OCI-LY7 (cell line): ENCODE measurements at regions not wholly inside any gene's neighbourhood (a gene's known extent, or its start where the extent isn't known, plus 50 kb on each side); places are given as distances from the start of the nearest gene placed in this dataset.
A peak's percentile ranks its signal among the peaks of the same experiment; 100 is the strongest.

Experiments
- BruUV-seq: library from RNA; stranded (reverse); fragments of 400-500 nt; replicated peaks from 2 replicates; lab custom pipeline; 2021; lab: Mats Ljungman, UMichigan
- CTCF ChIA-PET: fragments of 300-600 bp; sonication (Branson Sonifier 250); formaldehyde crosslinking; loops from one replicate; lab custom pipeline; 2022; ENCODE audit warnings: antibody characterized with exemption; ENCODE audit not compliant: unreplicated experiment; lab: Charles Lee
- POLR2A ChIA-PET: fragments of 300-600 bp; sonication (Branson Sonifier 250); formaldehyde crosslinking; loops from one replicate; lab custom pipeline; 2022; ENCODE audit warnings: antibody characterized with exemption; lab: Charles Lee
- DNase-seq: peaks from one replicate; pipeline ENCODE4 v3.0.0-alpha.2; 2015; ENCODE audit warnings: low spot score
- H2AFZ ChIP-seq: fragments of 200-600 bp; sonication (generic), shearing (Covaris generic); 2 replicates; pipeline ENCODE4 v1.6.1; 2014; ENCODE audit warnings: mild to moderate bottlenecking, antibody characterized with exemption, low read length, moderate library complexity
- H3K27ac ChIP-seq: fragments of 200-600 bp; sonication (generic); 2 replicates; pipeline ENCODE4 v1.5.1; 2014; ENCODE audit warnings: mixed run types, low read depth, mild to moderate bottlenecking, moderate library complexity, low read length, inconsistent platforms; ENCODE audit not compliant: poor library complexity, severe bottlenecking
- H3K36me3 ChIP-seq: fragments of 200-600 bp; sonication (generic); 2 replicates; pipeline ENCODE4 v1.6.1; 2014; ENCODE audit warnings: mild to moderate bottlenecking, antibody characterized with exemption, low read length, moderate library complexity, mixed read lengths; ENCODE audit not compliant: insufficient read depth
- H3K4me1 ChIP-seq: fragments of 200-600 bp; sonication (generic); 2 replicates; pipeline ENCODE4 v1.5.1; 2014; ENCODE audit warnings: mild to moderate bottlenecking, low read length; ENCODE audit not compliant: insufficient read depth, poor library complexity, severe bottlenecking
- H3K4me2 ChIP-seq: fragments of 200-600 bp; sonication (generic); 2 replicates; pipeline ENCODE4 v1.6.1; 2014; ENCODE audit warnings: mild to moderate bottlenecking, low read length
- H3K4me3 ChIP-seq: fragments of 200-600 bp; sonication (generic); 2 replicates; pipeline ENCODE4 v1.5.1; 2014; ENCODE audit warnings: mild to moderate bottlenecking, low read depth, low read length; ENCODE audit not compliant: poor library complexity, severe bottlenecking
- H3K79me2 ChIP-seq: fragments of 200-600 bp; sonication (generic); 2 replicates; pipeline ENCODE4 v1.6.1; 2016; ENCODE audit warnings: low read depth, mild to moderate bottlenecking, low read length, moderate library complexity, mixed read lengths; ENCODE audit not compliant: insufficient read depth
- H3K9me2 ChIP-seq: fragments of 200-600 bp; sonication (generic); 2 replicates; pipeline ENCODE4 v1.6.1; 2016; ENCODE audit warnings: mild to moderate bottlenecking, low read length, mixed read lengths; ENCODE audit not compliant: insufficient read depth
- H3K9me3 ChIP-seq: fragments of 200-600 bp; sonication (generic); 2 replicates; pipeline ENCODE4 v1.6.1; 2014; ENCODE audit warnings: mild to moderate bottlenecking, mixed run types, low read length, mixed read lengths
- H4K20me1 ChIP-seq: fragments of 200-600 bp; sonication (generic); 2 replicates; pipeline ENCODE4 v1.6.1; 2014; ENCODE audit warnings: mild to moderate bottlenecking, antibody characterized with exemption, low read length, moderate library complexity, mixed read lengths; ENCODE audit not compliant: insufficient read depth
- EZH2phosphoT487 ChIP-seq: fragments of 200-600 bp; sonication (generic); IDR thresholded peaks from 2 replicates; pipeline ENCODE4 v1.6.1; 2018; ENCODE audit warnings: low read depth, borderline replicate concordance, mild to moderate bottlenecking, mixed run types, antibody characterized with exemption, low read length, moderate library complexity, mixed read lengths
- intact Hi-C: fragments of 100-400 bp; cut with micrococcal nuclease; formaldehyde crosslinking; loops from one replicate; pipeline ENCODE4 v1.10.0; 2022; ENCODE audit not compliant: unreplicated experiment
- TF ChIP-seq, protein P1 (sequence below): fragments of 200-600 bp; sonication (generic); conservative IDR thresholded peaks from 2 replicates; pipeline ENCODE4 v1.5.1; 2014; ENCODE audit warnings: mild to moderate bottlenecking, antibody characterized with exemption, low read length, moderate library complexity, mixed read lengths

DNA sequence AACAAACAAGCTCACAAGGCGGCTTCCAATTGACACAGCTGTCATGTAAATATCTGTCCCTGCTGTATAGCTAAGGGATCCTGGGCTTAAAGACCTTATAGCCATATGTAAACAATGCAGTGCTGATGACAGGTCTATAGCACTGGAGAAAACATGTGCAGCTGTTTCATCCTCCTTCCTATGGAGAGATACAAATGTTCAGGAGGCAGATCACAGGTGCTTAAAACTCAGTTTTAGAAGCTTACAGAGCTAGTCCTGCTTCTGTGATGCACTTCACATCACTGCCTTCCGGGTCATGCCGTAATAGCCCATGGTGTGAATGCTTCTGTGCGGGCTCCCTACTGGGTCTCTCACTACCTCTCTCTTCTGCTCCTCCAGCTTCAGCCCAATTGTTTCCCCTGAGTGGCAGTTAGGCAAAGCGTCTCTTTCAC, 262.4 kb upstream of the CHST9 start:
- Histone ChIP-seq H3K36me3 (no peaks in the 10 kb centered on the region), H3K4me1 (peaks cover 5% of the 10 kb centered on the region), H3K79me2 (no peaks in the 10 kb centered on the region), H3K4me2 (peak overlapping the region; percentile 33), H3K4me3 (no peak overlapping the region), H3K9me3 (no peaks in the 10 kb centered on the region), H2AFZ (no peak overlapping the region), H3K9me2 (no peaks in the 10 kb centered on the region), H3K27ac (no peak overlapping the region), H4K20me1 (no peaks in the 10 kb centered on the region)
- no TSS peak for BruUV-seq
- TF ChIP-seq EZH2phosphoT487, result no peak
- TF ChIP-seq, protein P1, sequence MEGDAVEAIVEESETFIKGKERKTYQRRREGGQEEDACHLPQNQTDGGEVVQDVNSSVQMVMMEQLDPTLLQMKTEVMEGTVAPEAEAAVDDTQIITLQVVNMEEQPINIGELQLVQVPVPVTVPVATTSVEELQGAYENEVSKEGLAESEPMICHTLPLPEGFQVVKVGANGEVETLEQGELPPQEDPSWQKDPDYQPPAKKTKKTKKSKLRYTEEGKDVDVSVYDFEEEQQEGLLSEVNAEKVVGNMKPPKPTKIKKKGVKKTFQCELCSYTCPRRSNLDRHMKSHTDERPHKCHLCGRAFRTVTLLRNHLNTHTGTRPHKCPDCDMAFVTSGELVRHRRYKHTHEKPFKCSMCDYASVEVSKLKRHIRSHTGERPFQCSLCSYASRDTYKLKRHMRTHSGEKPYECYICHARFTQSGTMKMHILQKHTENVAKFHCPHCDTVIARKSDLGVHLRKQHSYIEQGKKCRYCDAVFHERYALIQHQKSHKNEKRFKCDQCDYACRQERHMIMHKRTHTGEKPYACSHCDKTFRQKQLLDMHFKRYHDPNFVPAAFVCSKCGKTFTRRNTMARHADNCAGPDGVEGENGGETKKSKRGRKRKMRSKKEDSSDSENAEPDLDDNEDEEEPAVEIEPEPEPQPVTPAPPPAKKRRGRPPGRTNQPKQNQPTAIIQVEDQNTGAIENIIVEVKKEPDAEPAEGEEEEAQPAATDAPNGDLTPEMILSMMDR, result no peak
- ChIA-PET POLR2A (no interaction called here), CTCF (no interaction called here)
- no peak for DNase-seq
- intact Hi-C loops, result no loop called here

DNA sequence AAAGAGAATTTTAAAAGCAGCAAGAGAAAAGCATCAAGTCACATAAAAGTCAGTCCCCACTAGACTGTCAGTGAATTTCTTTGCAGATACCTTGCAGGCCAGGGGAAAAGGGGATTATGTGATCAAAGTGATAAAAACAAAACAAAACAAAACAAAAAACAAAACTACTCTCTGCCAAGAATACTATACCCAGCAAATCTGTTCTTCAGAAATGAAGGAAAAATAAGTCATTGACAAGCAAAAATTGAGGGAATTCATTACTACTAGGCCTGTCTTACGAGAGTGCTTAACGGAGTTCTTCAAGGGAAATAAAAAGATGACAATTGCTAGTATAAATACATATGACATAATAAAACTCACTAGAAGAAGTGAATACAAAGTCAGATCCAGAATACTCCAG, 245.5 kb upstream of the CHST9 start:
- no peaks in the 10 kb centered on the region for H3K9me2 ChIP-seq
- BruUV-seq, result no TSS peak
- H3K4me1 ChIP-seq, result no peaks in the 10 kb centered on the region
- no peaks in the 10 kb centered on the region for H3K36me3 ChIP-seq
- intact Hi-C loops, result no loop called here
- H3K79me2 ChIP-seq, result no peaks in the 10 kb centered on the region
- POLR2A ChIA-PET, result no interaction called here
- H4K20me1 ChIP-seq, result no peaks in the 10 kb centered on the region
- no peak overlapping the region for H2AFZ ChIP-seq
- H3K4me2 ChIP-seq, result no peak overlapping the region
- H3K27ac ChIP-seq, result no peak overlapping the region
- H3K4me3 ChIP-seq, result no peak overlapping the region
- CTCF ChIA-PET, result no interaction called here
- TF ChIP-seq, protein P1, result no peak
- TF ChIP-seq EZH2phosphoT487, result no peak
- DNase-seq, result no peak
- no peaks in the 10 kb centered on the region for H3K9me3 ChIP-seq

DNA sequence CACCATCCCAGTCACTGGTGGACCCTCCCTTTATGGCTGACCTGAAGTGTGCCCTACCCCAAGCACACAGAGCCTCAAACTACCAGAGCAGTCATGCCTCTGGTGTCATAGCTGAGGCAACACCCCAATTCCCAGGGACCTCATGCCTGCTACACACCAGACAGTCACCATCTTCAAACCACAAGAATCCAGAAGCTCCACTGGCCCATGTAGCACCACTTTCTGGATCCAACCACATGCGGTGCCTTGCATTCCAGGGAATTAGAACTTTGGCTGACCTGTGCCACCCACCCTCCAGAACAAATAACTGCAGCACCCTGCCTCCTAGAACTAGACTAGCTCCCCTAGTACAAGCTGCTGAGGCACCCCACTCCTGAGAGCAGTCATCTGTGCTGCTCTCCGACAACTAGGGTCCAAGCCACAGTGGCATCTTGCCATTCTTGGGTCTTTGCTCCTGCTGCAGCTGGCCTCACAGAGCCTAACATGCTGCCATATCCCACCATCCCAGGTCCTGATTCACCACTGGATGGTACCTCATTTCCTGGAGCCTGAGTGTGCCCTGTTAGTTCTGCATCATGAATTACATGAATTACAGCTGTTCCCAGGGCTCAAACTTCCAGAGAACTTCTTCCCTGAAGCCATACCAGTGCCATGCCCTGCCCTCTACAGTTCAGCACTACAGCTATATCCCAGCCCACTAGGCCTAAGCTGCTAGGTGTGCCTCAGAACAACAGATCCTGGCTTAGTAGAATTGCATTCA, 243.8 kb upstream of the CHST9 start:
- intact Hi-C loops, result no loop called here
- POLR2A ChIA-PET, result interaction anchor here (0.6 kb wide), 1 partner anchor 14 kb away, joined by 3 read pairs; no protein-coding TSS in a partner anchor
- Histone ChIP-seq H3K4me2 (no peak overlapping the region), H3K4me1 (no peaks in the 10 kb centered on the region), H3K9me3 (no peaks in the 10 kb centered on the region), H3K79me2 (no peaks in the 10 kb centered on the region), H3K36me3 (no peaks in the 10 kb centered on the region), H2AFZ (no peak overlapping the region), H4K20me1 (no peaks in the 10 kb centered on the region), H3K9me2 (no peaks in the 10 kb centered on the region), H3K4me3 (no peak overlapping the region), H3K27ac (no peak overlapping the region)
- CTCF ChIA-PET, result no interaction called here
- no TSS peak for BruUV-seq
- TF ChIP-seq, protein P1, result no peak
- TF ChIP-seq EZH2phosphoT487, result no peak
- DNase-seq, result no peak
